HG03460 (cell line): ENCODE measurements at regions not wholly inside any gene's neighbourhood (a gene's known extent, or its start where the extent isn't known, plus 50 kb on each side); places are given as distances from the start of the nearest gene placed in this dataset.
A peak's percentile ranks its signal among the peaks of the same experiment; 100 is the strongest.

Experiments used
- ATAC-seq: cut with Tn5 transposase; IDR thresholded peaks from one replicate; pipeline ENCODE4 v1.9.1; 2021; ENCODE audit not compliant: unreplicated experiment

DNA sequence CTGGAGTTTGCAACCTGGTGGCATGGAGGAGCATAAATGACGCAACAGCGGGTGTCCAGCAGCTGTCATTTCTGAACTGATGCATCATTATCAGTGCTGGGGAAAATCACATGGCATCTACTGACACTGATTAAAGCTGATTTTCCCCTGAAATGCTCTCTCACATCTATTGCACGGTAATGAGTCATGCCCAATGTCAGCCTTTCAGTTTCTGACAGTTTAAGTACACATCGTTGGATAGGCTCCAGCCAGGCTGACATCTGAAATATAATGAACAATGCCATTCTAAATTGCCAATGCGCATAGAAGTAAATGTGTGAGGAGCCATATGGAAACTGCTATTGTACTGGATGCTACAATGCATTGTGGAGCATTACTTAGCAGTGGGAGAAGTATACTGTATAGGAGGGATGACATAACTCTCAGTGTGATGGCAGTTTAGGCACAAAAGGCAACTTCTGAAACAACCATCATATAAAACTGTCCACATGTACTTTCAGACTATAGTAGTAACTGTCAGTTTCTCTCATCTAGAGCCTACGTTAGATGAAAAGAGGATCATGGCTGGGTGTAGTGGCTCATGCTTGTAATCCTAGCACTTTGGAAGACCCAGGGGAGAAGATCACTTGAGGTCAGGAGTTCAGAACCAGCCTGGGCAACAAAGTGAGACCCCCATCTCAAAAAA, 389.3 kb upstream of the DMAC1 start:
- ATAC-seq = peak; percentile 79

DNA sequence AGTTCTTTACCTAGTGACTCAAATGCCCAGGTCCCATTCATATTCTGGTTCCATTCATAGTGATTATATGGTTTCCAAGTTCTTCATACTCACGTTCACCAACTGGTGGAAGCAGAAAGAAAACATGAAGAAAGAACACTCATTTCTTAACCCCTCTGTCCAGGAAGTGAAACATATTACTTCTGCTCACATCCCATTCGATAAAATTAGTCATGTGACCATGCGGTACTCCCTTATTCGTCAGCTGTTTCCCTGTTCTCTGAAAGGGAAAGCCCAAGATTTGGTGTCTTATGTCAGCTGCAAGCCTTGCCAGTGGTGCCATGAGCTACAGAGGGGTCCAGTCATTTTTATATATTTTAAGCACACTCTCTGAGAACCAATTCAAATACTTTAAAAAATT, 387.0 kb upstream of the DMAC1 start:
- no peak for ATAC-seq

DNA sequence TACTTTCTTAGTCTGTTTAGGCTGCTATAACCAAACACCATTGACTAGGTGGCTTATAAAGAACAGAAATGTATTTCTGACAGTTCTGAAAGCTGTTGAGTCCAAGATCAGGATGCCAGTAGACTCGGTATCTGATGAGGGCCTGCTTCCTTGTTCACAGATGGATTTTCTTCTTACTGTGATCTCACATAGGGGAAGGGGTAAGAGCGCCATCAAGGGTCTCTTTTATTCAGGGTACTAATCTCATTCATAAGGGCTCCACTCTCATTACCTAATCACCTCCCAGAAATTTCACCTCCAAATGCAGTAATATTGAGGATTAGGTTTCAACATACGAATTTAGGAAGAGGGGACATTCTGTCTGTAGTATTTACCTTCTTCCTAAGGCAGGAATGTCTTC, 384.0 kb upstream of the DMAC1 start:
- ATAC-seq = no peak

DNA sequence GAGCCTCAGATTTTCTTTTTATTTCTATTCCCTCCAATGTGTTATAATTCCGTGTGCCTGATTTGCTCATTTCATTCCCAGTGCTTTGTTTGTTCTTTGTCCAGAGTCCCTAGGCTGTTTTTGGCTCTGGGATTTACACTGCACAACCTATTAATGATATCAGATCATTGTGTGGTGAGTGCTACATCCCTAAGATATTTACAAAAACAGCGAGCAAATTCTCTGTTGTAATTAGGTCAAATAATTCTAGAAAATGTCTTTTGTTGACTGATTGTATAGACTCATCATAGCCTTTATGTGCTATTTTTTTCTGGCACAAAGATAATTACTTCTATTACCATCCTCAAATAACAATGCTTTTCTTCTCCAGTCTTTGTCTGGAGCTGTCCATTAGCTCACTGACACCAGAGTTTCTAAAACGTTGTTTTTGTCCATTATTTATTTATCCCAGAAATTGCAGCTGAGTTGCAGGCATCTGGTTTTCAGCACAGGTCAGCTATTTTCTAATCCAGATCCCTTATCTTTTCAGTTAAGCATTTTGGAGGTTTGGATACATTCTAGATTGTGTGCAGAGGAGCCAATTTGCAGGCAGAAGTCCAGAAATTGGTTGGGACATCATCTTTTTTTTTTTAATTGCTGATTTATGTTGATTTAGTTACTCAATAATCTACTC, 379.9 kb upstream of the DMAC1 start:
- ATAC-seq = no peak

DNA sequence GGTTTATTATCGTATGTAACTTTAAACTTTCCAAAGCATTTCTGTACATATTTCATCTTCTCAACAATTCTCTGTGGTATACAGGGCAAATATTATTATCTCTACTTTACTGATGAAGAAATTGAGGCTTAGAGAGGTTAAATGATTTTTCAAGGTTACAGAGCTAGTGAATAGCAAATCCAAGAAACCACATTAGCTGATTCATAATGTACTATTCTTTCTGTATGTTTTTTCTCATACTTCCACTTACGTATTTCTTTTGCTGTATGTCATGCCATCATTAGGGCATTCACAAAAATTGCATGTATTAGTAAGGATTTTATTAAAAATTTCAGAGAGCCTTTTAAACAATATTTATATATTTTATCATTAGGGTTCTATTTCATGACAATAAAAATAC, 372.4 kb upstream of the DMAC1 start:
- no peak for ATAC-seq

DNA sequence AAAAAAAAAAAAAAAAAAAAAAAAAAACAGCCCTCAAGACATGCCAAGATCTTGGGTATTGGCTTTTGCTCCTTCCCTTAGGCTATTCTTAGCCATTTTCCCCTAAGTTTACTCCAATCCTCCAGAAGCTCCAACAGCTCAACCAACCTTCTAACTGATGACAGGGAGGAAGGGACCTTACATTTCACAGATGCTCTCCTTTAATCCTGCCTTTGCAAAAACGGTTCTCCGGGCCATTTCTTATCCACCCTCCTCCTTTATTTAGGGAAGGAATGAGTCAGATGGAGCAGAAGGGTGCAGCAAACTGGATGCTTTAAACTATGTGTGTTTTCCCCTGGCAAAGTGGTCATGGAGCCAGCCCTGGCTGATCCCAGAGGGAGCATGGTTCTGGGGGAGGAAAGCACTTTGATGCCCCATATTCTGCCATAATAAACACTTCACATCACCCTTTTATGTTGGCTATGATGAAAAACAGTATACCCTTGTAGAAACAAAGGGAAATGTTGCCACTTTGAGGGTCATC, 369.4 kb upstream of the DMAC1 start:
- ATAC-seq = no peak

DNA sequence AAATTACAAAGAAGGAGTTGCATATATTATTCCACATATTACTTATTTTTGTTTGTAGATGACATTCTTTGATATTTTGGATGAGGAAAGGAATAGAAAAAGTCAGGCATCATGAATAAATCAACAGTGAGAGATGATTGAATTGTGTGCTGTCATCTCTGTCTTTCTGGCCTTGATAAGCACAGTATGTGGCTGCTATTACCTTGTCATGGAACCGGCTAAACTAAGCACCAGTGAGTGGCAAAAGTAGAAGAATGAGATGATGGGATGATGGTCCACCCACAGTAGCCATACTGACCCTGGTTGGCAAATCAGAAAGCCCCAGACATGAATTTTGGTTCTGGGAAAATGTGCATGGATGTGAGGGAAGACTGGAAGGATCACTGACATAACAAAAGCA, 361.2 kb upstream of the DMAC1 start:
- no peak for ATAC-seq

DNA sequence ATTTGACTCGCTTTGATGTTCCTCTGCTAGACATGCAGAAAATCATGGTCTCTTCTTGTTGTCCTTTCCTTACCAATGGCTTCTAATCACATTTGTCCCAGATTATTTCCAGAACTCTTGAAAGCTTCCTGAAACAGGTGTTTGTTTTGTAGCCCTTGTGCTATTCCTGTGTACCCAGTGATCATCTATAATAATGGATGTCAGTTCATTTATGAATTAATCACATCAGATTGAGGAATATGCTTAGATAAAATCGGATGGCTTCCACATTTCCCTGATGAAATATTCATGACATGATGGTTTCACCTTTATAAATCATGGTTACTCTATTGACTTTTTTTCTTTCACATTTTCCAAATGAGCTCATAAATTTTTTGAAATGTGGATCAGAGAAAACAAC, 359.0 kb upstream of the DMAC1 start:
- no peak for ATAC-seq

DNA sequence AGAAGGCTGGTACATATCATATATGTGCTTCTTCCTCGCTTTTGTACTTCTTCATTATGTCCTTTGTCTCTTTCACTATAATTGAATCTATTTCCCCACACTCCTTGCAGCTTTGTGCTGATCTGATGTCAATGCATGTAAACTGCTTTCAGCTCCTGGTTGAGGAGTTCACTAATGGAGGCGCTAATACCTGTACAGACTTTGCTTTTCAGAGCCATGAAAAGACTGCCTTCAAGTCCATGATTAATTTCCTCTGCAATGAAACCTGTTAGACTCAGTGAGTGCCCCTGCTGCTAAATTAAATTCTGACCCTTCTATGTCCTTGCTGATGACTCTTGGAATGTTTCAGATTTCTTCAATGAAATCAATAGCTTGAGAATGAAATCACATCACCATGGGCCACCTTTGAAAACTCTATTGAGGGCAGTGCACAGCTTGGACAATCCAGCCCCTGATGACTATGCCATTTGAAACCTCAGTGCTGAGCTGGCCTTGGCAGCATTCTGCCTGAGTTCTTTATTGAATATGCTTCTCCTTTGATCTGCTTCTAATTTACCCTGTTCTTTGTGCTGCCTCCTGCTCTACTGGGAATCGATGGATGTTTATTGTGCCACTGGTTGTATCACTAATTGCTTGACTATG, 358.2 kb upstream of the DMAC1 start:
- no peak for ATAC-seq

DNA sequence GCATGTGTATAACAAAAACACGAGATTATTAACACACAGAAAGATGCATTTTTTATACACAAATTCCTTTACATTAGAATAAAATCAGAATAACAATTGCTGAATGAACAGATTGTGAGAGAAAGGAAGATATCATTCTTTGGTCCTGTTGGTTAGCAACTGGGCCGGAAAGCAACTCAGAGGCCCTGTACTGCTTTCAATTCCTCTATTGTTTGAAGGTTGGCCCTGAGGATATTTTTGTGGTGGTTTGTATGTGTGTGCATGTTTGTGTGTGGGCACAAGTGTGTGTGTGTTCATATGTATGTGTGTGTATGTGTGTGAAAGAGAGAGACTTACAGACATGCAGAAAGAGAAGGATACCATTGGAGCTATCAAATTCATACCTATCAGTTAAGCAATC, 356.8 kb upstream of the DMAC1 start:
- ATAC-seq = no peak

DNA sequence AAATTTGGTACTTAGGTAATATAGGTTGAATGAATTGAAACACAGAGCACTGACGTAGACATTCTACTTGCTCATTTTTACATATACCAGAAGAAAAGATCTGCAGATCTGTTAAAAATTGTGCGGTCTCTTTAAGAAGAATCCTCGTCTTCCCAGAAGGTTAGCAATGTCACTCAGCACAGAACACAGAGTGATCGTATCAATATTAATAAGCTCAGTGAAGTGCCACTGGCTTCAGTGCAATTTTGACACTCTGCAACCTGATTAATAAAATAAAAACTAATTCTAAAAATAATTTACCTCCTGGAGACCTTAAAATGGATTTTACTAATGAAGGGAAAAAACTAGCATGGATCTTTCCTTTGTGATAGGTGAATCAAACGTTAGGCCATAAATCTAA, 356.1 kb upstream of the DMAC1 start:
- no peak for ATAC-seq

DNA sequence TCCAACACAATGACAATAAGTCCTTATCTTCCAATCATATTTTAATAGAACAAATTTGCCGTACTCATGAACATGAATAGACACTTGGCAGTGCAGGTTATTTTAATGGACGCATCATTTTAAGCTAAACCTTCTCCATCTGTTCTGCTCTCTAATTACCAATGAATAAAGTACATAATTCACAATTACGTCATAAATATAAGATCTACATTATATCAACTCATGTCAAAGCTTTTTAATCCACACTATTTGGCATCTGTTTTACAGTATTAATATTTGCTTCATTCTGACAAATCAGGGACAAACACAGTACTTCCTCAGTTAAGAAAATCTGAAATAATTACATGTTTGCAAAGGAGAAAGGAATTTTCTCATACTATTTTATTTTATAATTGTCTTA, 344.1 kb upstream of the DMAC1 start:
- no peak for ATAC-seq

DNA sequence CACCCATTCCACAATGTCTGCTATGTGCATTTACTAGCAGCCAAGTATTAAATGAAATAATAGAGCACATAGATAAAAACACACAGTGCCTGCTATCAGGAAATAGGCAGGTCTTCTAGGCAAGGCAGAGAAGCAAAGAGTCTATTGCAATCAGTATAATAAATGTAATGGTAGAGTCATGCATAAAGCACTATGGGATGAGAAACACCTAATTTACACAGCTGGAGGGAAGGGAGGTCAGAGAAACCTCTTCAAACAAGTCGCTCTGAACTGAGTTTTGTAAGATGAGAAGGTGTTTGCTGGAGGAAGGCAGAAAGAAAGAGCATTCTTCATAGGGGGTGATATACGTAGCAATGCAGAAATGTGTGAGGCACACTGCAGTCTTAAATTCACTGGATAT, 341.0 kb upstream of the DMAC1 start:
- ATAC-seq = no peak

DNA sequence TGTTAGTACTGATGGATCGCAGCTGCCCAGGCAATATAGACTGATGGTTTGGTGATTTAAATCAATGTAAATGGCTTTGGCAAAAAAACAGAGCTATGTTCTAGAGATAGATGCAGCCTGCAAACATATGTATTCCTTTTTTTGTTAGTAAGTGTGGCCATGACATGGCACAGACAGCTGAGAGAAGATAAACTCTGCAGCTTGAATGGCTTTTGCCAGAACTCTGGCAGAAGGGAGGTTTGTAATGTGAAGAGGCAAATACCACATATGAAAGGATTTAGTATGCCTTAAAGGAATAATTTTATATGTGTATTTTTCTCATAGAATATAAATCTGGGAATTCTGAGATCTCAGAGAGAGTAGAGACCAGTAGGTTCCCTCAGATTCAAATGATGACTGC, 340.2 kb upstream of the DMAC1 start:
- no peak for ATAC-seq

DNA sequence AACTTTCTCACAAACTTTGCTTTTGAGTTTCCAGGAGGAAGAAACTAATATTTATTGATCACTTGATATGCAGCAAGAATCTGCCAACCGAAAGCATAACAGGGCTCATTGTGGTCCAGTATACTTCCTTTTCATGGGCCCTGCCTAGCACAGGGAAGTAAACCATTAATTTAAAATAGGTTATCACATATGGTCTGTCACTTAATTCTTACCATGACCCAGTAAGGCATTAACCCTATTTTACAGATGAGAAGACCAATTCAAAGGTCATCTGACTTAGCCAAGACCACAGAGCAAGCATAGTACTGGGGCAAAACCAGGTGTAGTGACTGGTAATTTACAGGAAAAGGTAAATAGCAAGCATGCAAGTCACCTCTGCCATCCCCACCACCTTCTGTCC, 336.9 kb upstream of the DMAC1 start:
- ATAC-seq = peak; percentile 89

DNA sequence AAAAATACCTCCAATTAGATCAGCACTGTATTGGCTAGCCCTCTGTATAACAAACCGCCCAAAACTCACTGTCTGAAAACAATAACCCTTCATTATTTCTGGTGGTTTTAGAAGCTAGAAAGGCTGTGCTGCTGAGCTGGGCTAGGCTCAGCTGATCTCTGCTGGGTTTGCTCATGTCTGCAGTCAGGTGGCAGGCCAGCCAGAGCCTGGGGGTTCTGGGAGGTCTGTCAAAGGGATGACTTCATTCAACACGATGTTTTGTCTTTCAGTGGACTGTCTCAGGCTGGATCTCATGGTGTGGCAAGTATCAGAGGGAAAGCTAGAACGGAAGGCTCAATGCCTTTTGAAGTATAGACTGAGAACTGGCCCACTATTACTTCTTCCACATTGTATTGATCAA, 335.1 kb upstream of the DMAC1 start:
- ATAC-seq = no peak

DNA sequence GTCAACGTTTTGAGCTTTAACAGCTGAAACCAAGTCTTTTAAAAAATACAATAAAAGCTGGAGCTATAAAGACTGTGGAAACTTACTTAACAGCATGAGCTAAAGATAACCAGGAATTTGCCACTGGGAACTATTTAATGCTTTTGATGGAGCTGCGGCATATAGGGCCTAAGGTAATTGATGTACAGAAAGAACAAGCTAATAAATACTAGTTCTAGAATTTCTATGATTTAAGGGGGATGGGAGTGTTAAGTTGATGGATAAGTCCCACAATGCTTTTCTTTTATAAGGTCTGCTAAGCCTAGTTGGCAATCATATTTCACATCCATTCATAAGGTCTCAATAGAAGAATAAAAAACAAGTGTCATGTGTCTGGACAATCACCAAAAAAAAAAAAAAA, 334.0 kb upstream of the DMAC1 start:
- no peak for ATAC-seq

DNA sequence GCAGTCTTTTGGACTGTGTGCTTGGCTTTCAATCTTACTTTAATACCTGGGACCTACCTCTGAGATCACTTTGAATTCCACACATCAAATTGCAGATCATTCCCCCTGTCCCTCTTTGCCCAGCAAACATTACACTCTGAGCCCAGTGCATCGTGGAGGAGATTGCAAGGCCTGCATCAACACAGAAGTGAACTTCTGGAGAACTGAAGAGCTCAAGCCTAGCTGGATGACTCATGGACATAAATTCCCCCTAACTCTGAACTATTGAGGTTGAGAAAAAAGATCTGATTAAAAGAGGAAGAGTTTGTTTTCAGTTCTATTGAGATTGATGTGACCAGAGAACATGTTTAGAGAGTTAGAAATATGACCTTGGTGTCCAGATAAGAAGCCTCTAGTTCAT, 316.0 kb upstream of the DMAC1 start:
- ATAC-seq = no peak

DNA sequence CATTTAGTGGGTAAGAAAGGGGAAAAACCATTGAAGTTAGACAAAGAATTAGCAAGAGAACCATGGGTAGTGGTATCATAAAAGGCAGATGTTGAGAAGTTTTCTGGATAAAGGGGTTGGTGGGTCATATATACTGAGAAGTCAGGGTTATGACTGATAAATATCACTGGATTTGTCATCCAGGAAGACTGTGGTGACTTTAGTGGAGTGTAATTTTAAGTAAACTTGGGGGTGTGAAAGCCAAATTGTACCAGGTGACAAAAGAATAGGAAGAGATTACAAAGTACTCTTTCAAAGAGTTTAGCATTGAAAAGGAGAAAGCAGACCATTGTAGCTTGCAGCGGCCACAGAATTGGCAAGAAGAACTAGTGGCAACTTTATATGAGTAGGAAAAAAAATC, 315.2 kb upstream of the DMAC1 start:
- no peak for ATAC-seq

DNA sequence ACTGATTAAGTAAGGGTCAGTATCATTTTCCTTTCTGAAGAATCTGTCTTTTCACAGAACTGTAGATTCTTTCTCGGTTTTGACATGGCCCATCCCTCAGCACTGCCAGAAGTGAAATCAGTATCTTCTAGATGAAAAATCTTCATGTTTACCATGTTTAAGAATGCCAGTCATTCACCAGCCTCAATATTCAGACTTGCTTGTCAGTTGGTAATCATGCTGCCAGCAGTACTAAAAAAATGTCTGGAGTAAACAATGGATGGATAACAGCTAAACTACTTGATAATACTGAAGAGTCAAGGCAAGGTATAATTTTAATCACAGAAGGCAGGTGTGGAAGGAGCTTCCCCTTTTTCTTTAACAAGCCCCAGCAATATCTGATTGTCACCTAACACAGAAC, 306.8 kb upstream of the DMAC1 start:
- ATAC-seq = no peak

DNA sequence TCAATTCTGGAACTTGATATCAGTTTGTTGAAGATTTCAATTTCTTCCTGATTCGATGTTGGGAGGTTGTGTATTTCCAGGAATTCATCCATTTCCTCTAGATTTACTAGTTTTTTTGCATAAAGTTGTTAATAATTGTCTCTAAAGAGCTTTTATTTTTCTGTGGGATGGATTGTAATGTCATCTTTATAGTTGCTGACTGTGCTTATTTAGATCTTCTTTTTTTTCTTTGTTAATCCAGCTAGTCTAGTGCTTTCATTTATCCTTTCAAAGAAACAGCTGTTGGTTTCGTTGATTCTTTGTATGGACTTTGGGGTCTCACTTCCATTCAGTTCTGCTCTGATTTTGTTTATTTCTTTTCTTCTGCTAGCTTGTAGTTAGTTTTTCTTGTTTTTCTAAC, 302.0 kb upstream of the DMAC1 start:
- no peak for ATAC-seq

DNA sequence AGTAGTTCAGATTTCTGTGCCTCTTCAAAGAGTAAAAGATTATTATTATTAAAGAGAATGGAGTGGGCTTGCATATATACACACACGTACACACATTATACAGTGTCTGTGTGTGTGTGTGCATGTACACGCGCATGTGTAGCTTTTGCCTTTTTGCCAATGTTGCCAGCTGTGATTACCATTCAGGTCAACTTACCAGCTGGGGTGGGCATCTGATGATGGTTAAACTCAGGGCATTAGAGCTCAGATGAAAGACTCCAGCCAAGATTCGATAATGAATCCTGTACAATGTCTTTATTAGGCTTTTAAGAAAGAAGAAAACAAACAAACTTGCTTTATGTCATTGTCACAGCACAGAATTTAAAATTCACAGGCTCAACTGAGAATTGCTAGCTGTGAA, 296.5 kb upstream of the DMAC1 start:
- ATAC-seq = no peak
